ENCODE measurements at regions not wholly inside any gene's neighbourhood (a gene's known extent, or its start where the extent isn't known, plus 50 kb on each side); places are given as distances from the start of the nearest gene placed in this dataset.

GRCh38 chr3:56882896-56883295 lies 81.1 kb upstream of the ARHGEF3 start:
- H3K4me3 ChIP-seq: no peak overlapping the region
- no peak overlapping the region for H3K27ac ChIP-seq

- H3K27ac ChIP-seq: no peak overlapping the region
- H3K4me3 ChIP-seq: no peak overlapping the region
Measured at GRCh38 chr3:56881841-56882240, 80.1 kb upstream of the ARHGEF3 start.

GRCh38 chr3:56880720-56881575 lies 79.2 kb upstream of the ARHGEF3 start:
- Histone ChIP-seq H3K4me3 (no peak overlapping the region), H3K27ac (peak overlapping the region in 1 of 21 experiments; percentile 36)

- no peak overlapping the region for H3K4me3 ChIP-seq
- peak overlapping the region in 1 of 21 experiments; percentile 1 for H3K27ac ChIP-seq
Measured at GRCh38 chr3:56879436-56880215, 77.9 kb upstream of the ARHGEF3 start.

GRCh38 chr3:56878074-56878473 lies 76.3 kb upstream of the ARHGEF3 start:
- Histone ChIP-seq H3K27ac (peak overlapping the region in 5 of 21 experiments; percentile 2 to 46 (median 17)), H3K4me3 (no peak overlapping the region)

GRCh38 chr3:56876916-56877315 lies 75.2 kb upstream of the ARHGEF3 start:
- no peak overlapping the region for H3K27ac ChIP-seq
- H3K4me3 ChIP-seq: no peak overlapping the region

- Histone ChIP-seq H3K27ac (no peak overlapping the region), H3K4me3 (no peak overlapping the region)
Measured at GRCh38 chr3:56874269-56874668, 72.5 kb upstream of the ARHGEF3 start.

- H3K27ac ChIP-seq: no peak overlapping the region
- no peak overlapping the region for H3K4me3 ChIP-seq
Measured at GRCh38 chr3:56870436-56870835, 68.7 kb upstream of the ARHGEF3 start.

- no peak overlapping the region for H3K27ac ChIP-seq
- H3K4me3 ChIP-seq: no peak overlapping the region
Measured at GRCh38 chr3:56869157-56869889, 67.6 kb upstream of the ARHGEF3 start.

GRCh38 chr3:56868706-56869105 lies 67.0 kb upstream of the ARHGEF3 start:
- Histone ChIP-seq H3K27ac (no peak overlapping the region), H3K4me3 (no peak overlapping the region)

- no peak overlapping the region for H3K27ac ChIP-seq
- H3K4me3 ChIP-seq: no peak overlapping the region
Measured at GRCh38 chr3:56867671-56868070, 65.9 kb upstream of the ARHGEF3 start.

GRCh38 chr3:56864918-56865524 lies 63.3 kb upstream of the ARHGEF3 start:
- H3K4me3 ChIP-seq: no peak overlapping the region
- H3K27ac ChIP-seq: no peak overlapping the region

- no peak overlapping the region for H3K27ac ChIP-seq
- H3K4me3 ChIP-seq: no peak overlapping the region
Measured at GRCh38 chr3:56864090-56864489, 62.3 kb upstream of the ARHGEF3 start.

GRCh38 chr3:56862352-56863062 lies 60.8 kb upstream of the ARHGEF3 start:
- Histone ChIP-seq H3K27ac (peak overlapping the region in 1 of 21 experiments; percentile 5), H3K4me3 (no peak overlapping the region)

GRCh38 chr3:56861511-56861910 lies 59.8 kb upstream of the ARHGEF3 start:
- Histone ChIP-seq H3K27ac (no peak overlapping the region), H3K4me3 (no peak overlapping the region)

GRCh38 chr3:56860939-56861338 lies 59.2 kb upstream of the ARHGEF3 start:
- Histone ChIP-seq H3K4me3 (no peak overlapping the region), H3K27ac (no peak overlapping the region)

GRCh38 chr3:56860351-56860750 lies 58.6 kb upstream of the ARHGEF3 start:
- no peak overlapping the region for H3K4me3 ChIP-seq

GRCh38 chr3:56858331-56858730 lies 56.6 kb upstream of the ARHGEF3 start:
- H3K27ac ChIP-seq: peak overlapping the region in 1 of 21 experiments; percentile 0
- no peak overlapping the region for H3K4me3 ChIP-seq

More at GRCh38 chr3:56860351-56860750, 58.6 kb upstream of the ARHGEF3 start:
- H3K27ac ChIP-seq: no peak overlapping the region

- Histone ChIP-seq H3K4me3 (no peak overlapping the region), H3K27ac (no peak overlapping the region)
Measured at GRCh38 chr3:56857178-56857577, 55.4 kb upstream of the ARHGEF3 start.

All from skin epidermis (tissue), 12 donors.